BJ (cell line): ENCODE measurements at regions not wholly inside any gene's neighbourhood (a gene's known extent, or its start where the extent isn't known, plus 50 kb on each side); places are given as distances from the start of the nearest gene placed in this dataset.

Experiments used
- CTCF ChIA-PET: fragments of 350-600 bp; formaldehyde crosslinking; extraction: SDS; loops from one replicate; lab custom pipeline; 2021; ENCODE audit warnings: antibody characterized with exemption, inconsistent platforms; lab: Yijun Ruan, JAX
- POLR2A ChIA-PET: fragments of 300-600 bp; sonication (Branson Sonifier 250); formaldehyde crosslinking; extraction: SDS; loops from one replicate; lab custom pipeline; 2021; ENCODE audit warnings: antibody characterized with exemption; lab: Charles Lee
- DNase-seq: peaks from one replicate; pipeline ENCODE4 v3.0.0-alpha.2; 2011; ENCODE audit warnings: low read depth
- H3K27me3 ChIP-seq: 2 replicates; pipeline ENCODE4 v1.6.0; 2011; ENCODE audit warnings: low read length; ENCODE audit not compliant: control insufficient read depth, insufficient read depth
- H3K36me3 ChIP-seq: 2 replicates; pipeline ENCODE4 v1.5.1; 2011; ENCODE audit warnings: low read length; ENCODE audit not compliant: control insufficient read depth, insufficient read depth
- H3K4me3 ChIP-seq: 2 replicates; pipeline ENCODE4 v1.5.1; 2011; ENCODE audit warnings: low read depth, mild to moderate bottlenecking, control low read depth, low read length
- CTCF ChIP-seq: IDR thresholded peaks from 2 replicates; pipeline ENCODE4 v1.5.1; 2011; ENCODE audit warnings: low read depth, mild to moderate bottlenecking, control low read depth, inconsistent platforms, low read length, moderate library complexity; ENCODE audit not compliant: insufficient read depth

- Histone ChIP-seq H3K36me3 (no peaks in the 10 kb centered on the region), H3K4me3 (no peak overlapping the region), H3K27me3 (no peaks in the 10 kb centered on the region)
- ChIA-PET CTCF (no interaction called here), POLR2A (no interaction called here)
- no peak for DNase-seq
- no peak for TF ChIP-seq CTCF
These were observed 452.1 kb downstream of the EFNA5 start for GRCh38 chr5:107218457-107219193.

GRCh38 chr5:107217721-107218130 lies 453.0 kb downstream of the EFNA5 start:
- POLR2A ChIA-PET = no interaction called here

GRCh38 chr5:107216587-107216986 lies 454.1 kb downstream of the EFNA5 start:
- POLR2A ChIA-PET = no interaction called here
- TF ChIP-seq CTCF = no peak
- no peak for DNase-seq
- no peaks in the 10 kb centered on the region for H3K36me3 ChIP-seq
- CTCF ChIA-PET = no interaction called here
- no peaks in the 10 kb centered on the region for H3K27me3 ChIP-seq
- H3K4me3 ChIP-seq = no peak overlapping the region

More at GRCh38 chr5:107217721-107218130, 453.0 kb downstream of the EFNA5 start:
- no peaks in the 10 kb centered on the region for H3K27me3 ChIP-seq
- CTCF ChIA-PET = no interaction called here
- no peak for TF ChIP-seq CTCF
- no peak for DNase-seq
- H3K36me3 ChIP-seq = no peaks in the 10 kb centered on the region
- H3K4me3 ChIP-seq = no peak overlapping the region

- CTCF ChIA-PET = no interaction called here
- no peak for DNase-seq
- Histone ChIP-seq H3K27me3 (no peaks in the 10 kb centered on the region), H3K4me3 (no peak overlapping the region), H3K36me3 (no peaks in the 10 kb centered on the region)
- TF ChIP-seq CTCF = no peak
- POLR2A ChIA-PET = no interaction called here
These were observed 455.1 kb downstream of the EFNA5 start for GRCh38 chr5:107215611-107216010.

- POLR2A ChIA-PET = no interaction called here
- Histone ChIP-seq H3K4me3 (no peak overlapping the region), H3K27me3 (no peaks in the 10 kb centered on the region), H3K36me3 (no peaks in the 10 kb centered on the region)
- DNase-seq = no peak
- TF ChIP-seq CTCF = no peak
- CTCF ChIA-PET = interaction anchor here (0.5 kb wide), 1 partner anchor 32 kb away, joined by 3 read pairs; no protein-coding TSS in a partner anchor
These were observed 457.7 kb downstream of the EFNA5 start for GRCh38 chr5:107213025-107213424.
